ENCODE measurements at regions not wholly inside any gene's neighbourhood (a gene's known extent, or its start where the extent isn't known, plus 50 kb on each side); places are given as distances from the start of the nearest gene placed in this dataset.

- H3K36me3 Mint-ChIP-seq (ENCODE audit: unreplicated experiment): no peaks in the 10 kb centered on the region
- DNase-seq (ENCODE audit: extremely low spot score, unreplicated experiment): no peak
- H3K27me3 Mint-ChIP-seq (ENCODE audit: unreplicated experiment): no peaks in the 10 kb centered on the region
- no peak overlapping the region for H3K4me3 Mint-ChIP-seq (ENCODE audit: unreplicated experiment)
- no peak for TF ChIP-seq CTCF (IDR thresholded peaks at IDR 0.05)
- H3K27ac Mint-ChIP-seq (ENCODE audit: unreplicated experiment): no peak overlapping the region
- peaks cover 27% of the 10 kb centered on the region for H3K4me1 Mint-ChIP-seq (ENCODE audit: unreplicated experiment)
- H3K9me3 Mint-ChIP-seq (ENCODE audit: unreplicated experiment): no peaks in the 10 kb centered on the region
Observed at GRCh38 chr11:38547462-38547861, 1949.4 kb upstream of the RAG2 start.

GRCh38 chr11:38543986-38544385 is 1946.0 kb upstream of the RAG2 start:
- peak overlapping the region; percentile 81 for H3K27ac Mint-ChIP-seq (ENCODE audit: unreplicated experiment)
- H3K4me3 Mint-ChIP-seq (ENCODE audit: unreplicated experiment): no peak overlapping the region
- H3K36me3 Mint-ChIP-seq (ENCODE audit: unreplicated experiment): no peaks in the 10 kb centered on the region
- H3K27me3 Mint-ChIP-seq (ENCODE audit: unreplicated experiment): no peaks in the 10 kb centered on the region
- H3K9me3 Mint-ChIP-seq (ENCODE audit: unreplicated experiment): no peaks in the 10 kb centered on the region
- no peak for TF ChIP-seq CTCF (IDR thresholded peaks at IDR 0.05)
- no peak for DNase-seq (ENCODE audit: extremely low spot score, unreplicated experiment)
- H3K4me1 Mint-ChIP-seq (ENCODE audit: unreplicated experiment): peaks cover 33% of the 10 kb centered on the region

GRCh38 chr11:38543311-38543710 is 1945.3 kb upstream of the RAG2 start:
- Mint-ChIP-seq H3K9me3 (ENCODE audit: unreplicated experiment) (no peaks in the 10 kb centered on the region), H3K36me3 (ENCODE audit: unreplicated experiment) (no peaks in the 10 kb centered on the region), H3K27me3 (ENCODE audit: unreplicated experiment) (no peaks in the 10 kb centered on the region), H3K27ac (ENCODE audit: unreplicated experiment) (peak overlapping the region; percentile 81), H3K4me1 (ENCODE audit: unreplicated experiment) (peaks cover 33% of the 10 kb centered on the region), H3K4me3 (ENCODE audit: unreplicated experiment) (no peak overlapping the region)
- no peak for DNase-seq (ENCODE audit: extremely low spot score, unreplicated experiment)
- TF ChIP-seq CTCF (IDR thresholded peaks at IDR 0.05): no peak

- no peak overlapping the region for H3K4me3 Mint-ChIP-seq (ENCODE audit: unreplicated experiment)
- peaks cover 20% of the 10 kb centered on the region for H3K4me1 Mint-ChIP-seq (ENCODE audit: unreplicated experiment)
- no peak for TF ChIP-seq CTCF (IDR thresholded peaks at IDR 0.05)
- peaks cover 23% of the 10 kb centered on the region for H3K9me3 Mint-ChIP-seq (ENCODE audit: unreplicated experiment)
- H3K27me3 Mint-ChIP-seq (ENCODE audit: unreplicated experiment): no peaks in the 10 kb centered on the region
- no peak for DNase-seq (ENCODE audit: extremely low spot score, unreplicated experiment)
- H3K36me3 Mint-ChIP-seq (ENCODE audit: unreplicated experiment): peaks cover 6% of the 10 kb centered on the region
- no peak overlapping the region for H3K27ac Mint-ChIP-seq (ENCODE audit: unreplicated experiment)
Observed at GRCh38 chr11:38538866-38539680, 1941.0 kb upstream of the RAG2 start.

GRCh38 chr11:38530226-38530625 is 1932.2 kb upstream of the RAG2 start:
- no peak for TF ChIP-seq CTCF (IDR thresholded peaks at IDR 0.05)
- Mint-ChIP-seq H3K4me1 (ENCODE audit: unreplicated experiment) (no peaks in the 10 kb centered on the region), H3K27ac (ENCODE audit: unreplicated experiment) (no peak overlapping the region), H3K4me3 (ENCODE audit: unreplicated experiment) (no peak overlapping the region), H3K27me3 (ENCODE audit: unreplicated experiment) (no peaks in the 10 kb centered on the region), H3K36me3 (ENCODE audit: unreplicated experiment) (peaks cover 9% of the 10 kb centered on the region), H3K9me3 (ENCODE audit: unreplicated experiment) (peaks cover 42% of the 10 kb centered on the region)
- no peak for DNase-seq (ENCODE audit: extremely low spot score, unreplicated experiment)

All from osteocyte (in vitro differentiated cells).